PC-3 (cell line): ENCODE measurements at regions not wholly inside any gene's neighbourhood (a gene's known extent, or its start where the extent isn't known, plus 50 kb on each side); places are given as distances from the start of the nearest gene placed in this dataset.

Experiments used
- CTCF ChIP-seq: fragments of 300-600 bp; sonication (generic); conservative IDR thresholded peaks from 2 replicates; pipeline ENCODE4 v1.5.1; 2017; ENCODE audit warnings: antibody characterized with exemption, low read depth, mild to moderate bottlenecking, low read length
- EZH2 ChIP-seq: fragments of 300-600 bp; sonication (generic); IDR thresholded peaks from one replicate; pipeline ENCODE4 v1.6.1; 2017; ENCODE audit warnings: antibody characterized with exemption, mild to moderate bottlenecking, low read length; ENCODE audit not compliant: unreplicated experiment
- EZH2phosphoT487 ChIP-seq: fragments of 300-600 bp; sonication (generic); IDR thresholded peaks from 2 replicates; pipeline ENCODE4 v1.6.1; 2018; ENCODE audit warnings: mild to moderate bottlenecking, antibody characterized with exemption, low read length, borderline replicate concordance

DNA sequence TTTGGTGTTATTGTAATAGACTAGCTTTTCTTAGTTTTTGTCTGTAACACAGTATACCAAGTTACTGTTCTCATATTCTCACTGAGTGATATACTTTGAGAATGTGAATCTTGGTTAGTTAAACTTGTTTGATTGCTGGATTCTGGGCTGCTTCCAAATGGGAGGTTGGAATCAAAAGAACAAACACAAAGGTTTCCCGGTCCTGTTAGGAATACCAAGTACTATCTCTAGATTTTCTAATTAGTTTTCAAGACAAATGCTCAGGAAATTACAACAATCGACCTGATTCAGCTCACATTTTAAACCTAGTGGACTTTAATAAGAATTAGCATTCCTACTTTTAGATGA lies 244.3 kb downstream of the CSNK1G3 start:
- no peak for TF ChIP-seq CTCF
- no peak for TF ChIP-seq EZH2
- no peak for TF ChIP-seq EZH2phosphoT487
